ENCODE measurements at regions not wholly inside any gene's neighbourhood (a gene's known extent, or its start where the extent isn't known, plus 50 kb on each side); places are given as distances from the start of the nearest gene placed in this dataset.

GRCh38 chr9:69986970-69987369, 56.7 kb upstream of the MAMDC2 start:
- TF ChIP-seq, protein P1, sequence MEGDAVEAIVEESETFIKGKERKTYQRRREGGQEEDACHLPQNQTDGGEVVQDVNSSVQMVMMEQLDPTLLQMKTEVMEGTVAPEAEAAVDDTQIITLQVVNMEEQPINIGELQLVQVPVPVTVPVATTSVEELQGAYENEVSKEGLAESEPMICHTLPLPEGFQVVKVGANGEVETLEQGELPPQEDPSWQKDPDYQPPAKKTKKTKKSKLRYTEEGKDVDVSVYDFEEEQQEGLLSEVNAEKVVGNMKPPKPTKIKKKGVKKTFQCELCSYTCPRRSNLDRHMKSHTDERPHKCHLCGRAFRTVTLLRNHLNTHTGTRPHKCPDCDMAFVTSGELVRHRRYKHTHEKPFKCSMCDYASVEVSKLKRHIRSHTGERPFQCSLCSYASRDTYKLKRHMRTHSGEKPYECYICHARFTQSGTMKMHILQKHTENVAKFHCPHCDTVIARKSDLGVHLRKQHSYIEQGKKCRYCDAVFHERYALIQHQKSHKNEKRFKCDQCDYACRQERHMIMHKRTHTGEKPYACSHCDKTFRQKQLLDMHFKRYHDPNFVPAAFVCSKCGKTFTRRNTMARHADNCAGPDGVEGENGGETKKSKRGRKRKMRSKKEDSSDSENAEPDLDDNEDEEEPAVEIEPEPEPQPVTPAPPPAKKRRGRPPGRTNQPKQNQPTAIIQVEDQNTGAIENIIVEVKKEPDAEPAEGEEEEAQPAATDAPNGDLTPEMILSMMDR (IDR thresholded peaks at IDR 0.05; ENCODE audit: insufficient read depth, low read length, poor library complexity, severe bottlenecking), result no peak
- TF ChIP-seq EZH2phosphoT487 (conservative IDR thresholded peaks at IDR 0.05; ENCODE audit: low read length), result no peak
